ENCODE measurements at regions not wholly inside any gene's neighbourhood (a gene's known extent, or its start where the extent isn't known, plus 50 kb on each side); places are given as distances from the start of the nearest gene placed in this dataset.
"Not testable (repeated sequence)": the region's sequence is repeated elsewhere in the genome, so short reads cannot be mapped to it uniquely, and the experiment has no call there.

DNA sequence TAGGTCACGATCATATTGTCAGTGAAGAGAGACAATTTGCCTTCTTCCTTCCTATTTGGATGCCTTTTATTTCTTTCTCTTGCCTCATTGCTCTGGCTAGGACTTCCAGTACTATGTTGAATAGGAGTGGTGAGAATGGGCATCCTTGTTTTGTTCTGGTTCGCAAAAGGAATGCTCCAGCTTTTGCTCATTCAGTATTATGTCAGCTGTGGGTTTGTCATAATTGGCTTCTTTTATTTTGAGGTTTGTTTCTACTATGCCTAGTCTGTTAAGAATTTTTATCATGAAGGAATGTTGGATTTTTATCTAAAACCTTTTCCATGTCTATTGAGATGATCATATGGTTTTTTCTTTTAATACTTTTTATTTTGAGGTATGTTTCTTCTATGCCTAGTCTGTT, 152.3 kb upstream of the MAD2L1 start:
- POLR2A ChIA-PET, result no interaction called here
- CTCF ChIA-PET, result no interaction called here

DNA sequence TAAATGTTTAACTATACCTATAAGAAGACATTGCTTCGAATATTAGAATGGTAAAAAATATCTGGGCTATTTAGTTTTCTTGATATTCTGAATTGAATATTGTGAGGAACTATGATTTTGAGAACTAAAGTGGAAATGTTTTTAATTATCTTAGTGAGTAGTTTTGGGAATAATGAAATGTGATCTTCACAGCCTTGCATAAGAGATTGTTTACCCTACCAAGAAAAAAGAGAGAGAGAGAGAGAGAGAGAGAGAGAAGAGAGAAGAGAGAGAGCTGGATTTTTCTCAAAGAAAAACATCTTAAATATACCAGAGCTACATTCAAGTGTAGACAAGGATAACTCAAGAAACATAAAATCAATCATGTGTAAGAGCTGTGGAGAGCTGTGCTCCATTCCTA, 148.7 kb upstream of the MAD2L1 start:
- ChIA-PET CTCF (no interaction called here), POLR2A (no interaction called here)

DNA sequence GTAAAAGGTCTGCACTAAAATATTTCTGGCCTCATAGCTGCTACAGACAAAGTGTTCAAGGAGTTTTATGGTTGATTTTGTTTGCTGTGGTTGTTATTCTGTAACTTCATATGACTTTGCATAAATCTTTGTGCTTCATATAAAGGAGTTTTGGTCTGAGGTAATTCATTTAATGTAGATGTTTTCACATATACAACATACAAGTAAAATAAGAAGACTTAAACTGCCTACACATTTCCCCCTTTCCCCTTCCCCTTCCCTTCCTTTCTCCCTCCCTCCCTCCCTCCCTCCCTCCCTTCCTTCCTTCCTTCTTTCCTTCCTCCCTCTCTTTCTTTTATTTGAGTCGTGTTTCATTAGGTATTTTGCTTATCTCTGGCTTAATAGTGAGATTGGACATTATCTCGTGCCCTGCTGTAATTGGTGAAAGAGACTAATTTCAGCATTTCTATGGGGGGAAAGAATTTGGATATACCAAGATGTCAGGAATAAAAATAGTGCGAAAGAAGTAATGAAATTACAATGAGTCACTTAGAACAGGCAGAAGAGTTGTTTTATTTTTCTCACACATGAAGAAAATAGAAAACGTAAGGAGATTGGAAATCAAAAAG, 144.9 kb upstream of the MAD2L1 start:
- ChIA-PET CTCF (no interaction called here), POLR2A (no interaction called here)

DNA sequence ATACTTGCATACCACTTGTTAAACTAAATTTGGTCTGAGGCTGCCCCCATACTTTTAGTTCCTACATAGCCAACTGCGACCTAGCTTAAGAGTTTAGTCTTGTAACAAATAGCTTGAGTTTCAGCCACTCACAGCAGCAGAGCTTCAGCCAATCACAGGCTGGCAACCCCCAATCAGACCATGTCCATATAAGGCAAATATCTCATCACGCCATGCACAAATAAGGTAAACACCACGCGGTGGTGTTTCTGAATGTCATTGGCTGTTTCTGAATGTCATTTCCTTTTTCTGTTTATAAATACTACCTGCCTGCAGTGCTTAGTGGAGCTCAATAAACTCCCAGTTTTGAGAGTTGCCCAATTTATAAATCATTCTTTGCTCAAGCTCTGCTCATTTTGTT, 143.1 kb upstream of the MAD2L1 start:
- ChIA-PET POLR2A (no interaction called here), CTCF (no interaction called here)

DNA sequence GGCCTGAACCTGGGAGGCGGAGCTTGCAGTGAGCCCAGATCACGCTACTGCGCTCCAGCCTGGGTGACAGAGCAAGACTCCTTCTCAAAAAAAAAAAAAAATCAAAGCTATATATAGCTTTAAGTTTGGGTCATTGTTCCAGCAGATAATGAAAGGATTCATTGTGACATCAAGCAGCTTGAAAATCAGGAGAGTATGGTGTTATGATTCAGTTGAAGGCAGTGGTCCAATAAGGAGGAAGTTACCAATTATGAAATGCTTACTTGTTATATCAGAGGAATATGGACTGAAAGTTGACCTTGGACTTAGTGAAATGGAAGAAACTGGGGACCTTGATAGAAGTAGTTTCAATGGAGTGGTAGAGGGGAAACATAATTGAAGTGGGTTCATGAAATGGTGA, 140.4 kb upstream of the MAD2L1 start:
- CTCF ChIA-PET, result no interaction called here

DNA sequence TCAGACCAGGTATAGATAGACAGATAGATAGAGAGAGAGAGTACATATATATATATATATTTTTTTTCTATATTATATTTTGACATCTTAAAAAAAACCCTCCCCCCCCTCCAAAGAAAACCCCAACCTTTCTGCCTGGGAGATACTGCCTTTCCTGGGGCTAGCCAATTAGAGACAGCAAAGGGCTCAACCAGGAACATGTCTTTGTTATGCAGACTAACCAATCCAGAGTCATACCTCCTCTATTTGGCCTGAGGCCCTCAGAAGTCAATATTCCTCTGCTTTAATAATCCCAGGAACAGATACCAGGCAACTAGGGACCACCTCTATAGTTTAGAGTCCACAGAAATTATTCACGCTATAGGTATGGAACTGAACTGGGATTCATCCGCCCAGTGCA, 135.6 kb upstream of the MAD2L1 start:
- POLR2A ChIA-PET, result no interaction called here
- CTCF ChIA-PET, result no interaction called here

More for the DNA sequence above, 140.4 kb upstream of the MAD2L1 start:
- POLR2A ChIA-PET, result no interaction called here

DNA sequence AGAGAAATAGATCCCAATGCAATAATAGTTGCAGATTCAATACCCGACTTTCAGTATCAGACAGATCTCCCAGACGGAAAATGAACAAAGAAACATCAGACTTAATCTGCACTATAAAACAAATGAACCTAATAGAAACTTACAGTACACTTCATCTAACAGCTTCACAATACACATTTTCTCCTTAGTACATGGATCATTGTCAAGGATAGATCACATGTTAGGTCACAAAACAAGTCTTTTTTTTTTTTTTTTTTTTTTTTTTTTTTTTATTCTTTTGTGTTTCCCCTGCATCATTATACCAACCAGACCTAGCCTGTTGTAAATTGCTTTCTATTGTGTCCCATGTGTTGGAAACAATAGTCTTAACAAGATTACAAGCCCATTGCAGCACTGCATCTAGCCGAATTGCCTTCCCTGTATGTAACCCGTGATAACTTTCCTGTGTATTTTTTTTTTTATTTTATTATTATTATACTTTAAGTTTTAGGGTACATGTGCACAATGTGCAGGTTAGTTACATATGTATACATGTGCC, 134.0 kb upstream of the MAD2L1 start:
- CTCF ChIA-PET, POLR2A ChIA-PET: not testable (repeated sequence)

DNA sequence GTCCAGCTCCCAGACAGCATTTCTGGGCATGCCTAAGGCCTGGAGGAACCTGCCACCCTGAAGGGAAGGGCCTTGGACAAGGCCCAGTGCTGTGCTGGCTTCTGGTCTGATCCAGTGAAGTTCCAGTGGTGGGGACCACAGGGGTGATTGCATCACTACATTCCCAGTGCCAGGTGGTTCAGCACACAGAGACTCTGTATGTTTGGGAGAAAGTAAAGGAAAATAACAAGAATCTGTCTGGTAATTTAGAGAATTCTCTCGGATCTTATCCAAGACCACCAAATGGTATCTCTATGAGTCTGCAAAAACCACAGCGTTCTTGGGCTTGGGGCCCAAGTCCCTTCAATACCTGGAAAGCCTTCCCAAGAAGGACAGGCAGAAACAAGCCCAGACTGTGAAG, 131.8 kb upstream of the MAD2L1 start:
- ChIA-PET CTCF (no interaction called here), POLR2A (no interaction called here)

DNA sequence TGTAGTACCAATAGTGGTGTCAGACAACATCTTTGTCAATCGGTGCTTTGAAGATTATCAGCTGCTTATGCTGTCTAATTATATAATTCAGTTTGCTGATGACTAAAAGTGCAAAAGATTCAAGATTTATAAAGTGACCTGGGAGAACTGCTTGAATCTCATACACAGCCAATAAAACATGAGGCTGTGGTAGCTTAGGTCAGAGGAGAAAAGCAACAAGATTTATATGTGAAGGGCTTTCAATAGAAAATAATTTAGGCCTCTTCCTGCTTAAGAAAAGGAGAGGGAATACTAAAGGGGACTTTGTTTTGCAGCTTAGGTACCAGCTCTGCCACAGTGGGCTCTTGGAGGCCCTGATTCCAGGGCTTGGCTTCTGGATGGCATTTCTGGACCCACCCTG, 111.0 kb upstream of the MAD2L1 start:
- CTCF ChIA-PET, result no interaction called here
- POLR2A ChIA-PET, result no interaction called here

DNA sequence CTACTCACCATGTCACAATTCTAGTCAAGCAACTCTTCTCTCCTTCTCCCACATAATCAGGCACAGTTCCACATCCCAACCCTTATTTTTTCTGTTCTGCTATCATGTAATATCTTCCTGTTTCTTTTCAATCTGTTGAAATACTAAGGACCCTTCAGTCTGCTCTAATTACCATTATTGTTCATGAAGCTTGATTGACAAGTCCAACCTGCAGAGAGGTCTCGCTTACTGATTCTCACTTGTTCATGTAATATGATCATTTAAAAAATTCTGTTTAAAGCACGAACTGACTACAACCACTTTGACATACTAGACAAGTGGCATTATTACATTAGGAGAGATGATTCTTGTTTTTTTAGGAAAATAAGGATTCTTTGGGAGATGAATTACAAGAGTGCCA, 108.6 kb upstream of the MAD2L1 start:
- POLR2A ChIA-PET, result no interaction called here

DNA sequence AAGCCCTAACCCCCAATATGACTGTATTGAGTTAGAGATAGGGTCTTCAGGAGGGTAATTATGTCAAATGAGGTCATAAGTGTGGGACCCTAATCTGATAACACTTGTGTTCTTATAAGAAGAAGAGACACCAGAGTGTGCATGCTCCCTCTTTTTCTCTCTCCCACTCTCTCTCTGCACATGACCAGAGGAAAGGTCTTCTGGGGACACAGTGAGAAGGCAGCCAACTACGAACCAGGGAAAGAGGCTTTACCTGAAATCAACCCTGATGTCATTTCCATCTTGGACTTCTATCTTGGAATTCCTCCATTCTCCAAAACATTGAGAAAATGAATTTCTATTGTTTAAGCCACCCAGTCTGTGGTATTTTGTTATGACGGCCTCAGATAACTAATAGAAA, 97.2 kb upstream of the MAD2L1 start:
- ChIA-PET POLR2A (no interaction called here), CTCF (no interaction called here)

More for the DNA sequence above, 108.6 kb upstream of the MAD2L1 start:
- CTCF ChIA-PET, result no interaction called here

DNA sequence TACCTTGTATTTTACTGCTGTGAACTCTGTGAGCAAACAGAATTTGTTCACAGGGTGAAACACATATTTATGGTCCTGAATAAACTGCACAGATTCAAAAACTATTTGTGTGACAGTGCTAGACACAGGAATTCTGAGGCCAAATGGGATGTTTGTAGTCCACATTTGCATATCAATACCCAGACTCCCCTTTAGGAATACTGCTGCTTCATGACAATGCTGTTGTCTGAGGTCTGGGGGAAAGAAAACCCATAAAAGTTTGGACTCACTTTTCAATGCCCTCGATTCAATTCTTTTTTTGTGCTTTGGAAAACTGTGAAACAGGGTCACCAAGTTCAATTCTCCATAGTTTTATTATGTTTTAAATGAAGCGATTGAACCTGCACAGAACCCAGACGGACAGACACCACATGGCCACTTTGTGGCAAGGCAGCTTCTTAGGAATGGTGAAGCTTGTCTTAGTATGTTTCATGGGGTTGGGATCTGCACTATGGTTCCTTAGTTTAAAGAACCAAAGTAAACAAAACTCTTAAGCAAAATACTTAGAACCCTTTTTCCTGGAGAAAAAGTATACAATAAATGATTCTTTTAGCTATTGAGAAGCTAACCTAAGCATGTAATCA, 92.3 kb upstream of the MAD2L1 start:
- CTCF ChIA-PET, result no interaction called here
- POLR2A ChIA-PET, result no interaction called here

DNA sequence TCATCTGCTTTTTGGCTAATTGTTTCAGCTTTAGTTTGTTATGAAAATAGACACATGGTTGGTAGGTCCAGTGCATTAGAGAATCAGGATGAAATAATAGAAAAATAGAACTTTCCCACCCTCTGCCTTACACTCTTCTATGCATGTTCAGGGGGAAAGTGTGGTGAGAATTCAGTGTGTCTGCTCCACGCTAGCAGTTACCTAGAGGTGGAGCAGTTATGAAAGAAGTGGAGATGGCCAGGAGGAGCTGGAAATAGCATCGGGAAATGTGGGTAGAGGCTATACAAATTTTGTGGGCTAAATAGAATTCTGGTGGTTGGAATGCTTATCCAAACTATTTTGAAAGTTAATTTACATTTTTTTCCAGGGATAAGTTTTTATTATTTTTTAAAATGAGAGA, 91.4 kb upstream of the MAD2L1 start:
- POLR2A ChIA-PET, result no interaction called here
- CTCF ChIA-PET, result no interaction called here

DNA sequence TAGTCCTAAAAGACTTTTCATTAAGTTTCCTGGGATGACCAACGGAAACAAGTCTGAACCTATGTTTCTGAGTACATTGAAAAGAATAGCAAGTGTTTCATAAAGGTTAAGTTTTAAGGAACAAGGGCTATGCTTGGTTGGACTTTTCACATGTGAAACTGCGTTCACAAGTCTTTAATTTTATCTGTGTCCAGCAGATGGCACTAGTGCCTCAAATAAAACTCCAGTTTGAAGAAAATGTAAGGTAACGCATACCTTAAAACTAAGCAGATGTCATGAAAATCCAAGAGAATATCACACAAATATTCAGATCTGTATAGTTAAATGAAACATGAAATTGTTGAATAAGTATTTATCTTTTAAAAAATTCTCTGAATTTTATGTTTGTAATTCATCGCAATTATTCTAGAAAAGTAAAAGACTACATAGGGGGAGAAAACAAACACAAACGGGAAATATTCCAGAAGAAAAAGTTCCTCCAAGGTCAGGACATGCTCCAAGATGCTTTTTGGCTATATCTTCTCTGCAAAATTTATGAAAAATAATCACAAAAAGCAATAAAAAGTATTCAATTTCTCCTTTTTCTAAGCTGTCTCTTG, 89.6 kb upstream of the MAD2L1 start:
- POLR2A ChIA-PET, result no interaction called here
- CTCF ChIA-PET, result no interaction called here

DNA sequence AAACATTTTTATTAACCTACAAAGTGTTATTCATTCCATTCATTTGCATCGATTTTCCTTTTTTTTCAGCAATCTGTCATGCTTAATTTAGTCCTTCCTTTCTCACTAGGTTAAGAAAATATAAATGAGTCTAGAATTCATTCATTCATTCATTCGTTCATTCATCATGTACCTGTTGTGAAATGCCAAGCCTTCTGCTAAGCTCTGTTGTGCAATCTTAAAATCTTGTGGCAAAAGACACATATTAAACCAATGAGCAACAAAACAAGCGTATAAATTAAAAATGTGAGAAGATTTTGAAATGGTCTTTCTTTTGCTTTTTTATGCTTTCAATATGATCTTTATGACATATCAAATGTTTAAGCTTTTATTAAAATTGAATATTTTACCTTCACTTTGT, 88.6 kb upstream of the MAD2L1 start:
- POLR2A ChIA-PET, result no interaction called here
- CTCF ChIA-PET, result no interaction called here

DNA sequence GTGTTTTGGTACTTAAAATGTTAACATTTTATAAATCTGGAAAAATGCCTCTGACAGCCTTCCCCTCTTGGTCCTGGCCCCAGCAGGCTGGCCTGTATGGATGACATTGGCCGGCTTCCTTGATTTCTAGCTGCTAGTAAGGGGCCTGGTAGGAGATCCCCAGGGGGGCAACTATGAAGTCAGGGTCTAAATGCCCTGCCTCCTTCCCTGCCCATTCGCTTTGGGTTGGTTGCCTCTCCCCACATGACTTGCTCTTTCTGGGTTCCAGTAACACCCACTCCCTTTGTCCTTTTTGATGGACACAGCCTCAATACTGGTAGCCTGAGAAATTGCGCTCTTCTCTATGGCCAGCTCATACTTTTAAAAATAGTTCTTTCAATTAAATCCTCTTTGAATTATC, 78.0 kb upstream of the MAD2L1 start:
- ChIA-PET CTCF (no interaction called here), POLR2A (no interaction called here)

DNA sequence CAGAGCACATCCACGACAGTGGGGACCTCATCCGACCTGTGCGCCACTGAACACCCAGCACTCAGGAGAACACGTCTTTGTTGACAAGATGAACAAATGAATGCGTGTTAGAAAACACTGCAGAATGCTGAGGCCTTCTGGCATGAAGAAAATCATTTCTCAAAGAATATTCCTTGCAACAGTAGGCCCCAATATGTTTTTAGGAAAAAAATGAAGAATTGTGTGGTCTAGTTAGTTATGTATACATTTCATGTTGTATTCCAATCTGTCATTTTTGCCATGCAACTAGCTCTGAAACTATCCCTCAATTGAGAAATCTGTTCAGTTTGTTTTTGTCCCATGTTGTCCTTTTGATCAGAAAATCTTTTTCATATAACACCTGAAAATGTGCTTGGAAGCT, 77.4 kb upstream of the MAD2L1 start:
- POLR2A ChIA-PET, result no interaction called here
- CTCF ChIA-PET, result no interaction called here

DNA sequence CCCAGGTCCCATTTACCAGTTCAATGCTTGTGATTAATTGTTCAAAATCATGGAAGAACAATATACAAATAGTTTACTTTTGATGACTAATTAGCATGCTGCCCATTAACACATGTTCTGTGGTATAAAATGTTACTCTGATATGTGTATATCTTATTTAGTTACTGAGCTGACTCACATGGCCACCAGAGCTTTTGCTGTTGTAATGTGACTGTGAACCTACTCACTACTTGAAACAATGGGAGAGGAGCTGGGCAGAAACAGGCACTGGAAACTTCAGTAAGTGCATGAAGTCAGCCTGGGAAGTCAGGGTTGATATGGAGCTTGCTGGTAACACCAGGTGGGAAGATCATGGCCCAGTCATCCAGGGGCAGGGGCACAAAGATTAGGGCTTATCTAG, 72.7 kb upstream of the MAD2L1 start:
- CTCF ChIA-PET, result no interaction called here
- POLR2A ChIA-PET, result no interaction called here

DNA sequence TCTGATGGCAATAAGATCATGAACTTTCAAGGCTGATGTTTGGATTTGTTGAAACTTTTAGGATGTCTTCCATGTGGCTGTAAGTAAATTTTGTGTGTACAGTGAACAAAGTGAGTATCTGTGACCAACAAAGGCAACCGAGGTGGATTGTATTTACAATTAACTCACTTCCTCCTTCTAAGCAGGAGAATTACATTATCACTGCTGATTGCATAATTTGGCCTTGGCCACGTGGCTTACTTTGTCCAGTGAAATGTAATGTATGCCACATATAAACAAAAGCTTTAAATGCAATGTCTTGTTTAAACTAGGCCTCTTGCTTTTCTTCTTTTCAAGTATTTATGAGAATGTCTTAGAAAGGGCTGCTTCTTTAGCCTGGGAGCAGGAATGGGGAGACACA, 66.3 kb upstream of the MAD2L1 start:
- ChIA-PET CTCF (no interaction called here), POLR2A (no interaction called here)

DNA sequence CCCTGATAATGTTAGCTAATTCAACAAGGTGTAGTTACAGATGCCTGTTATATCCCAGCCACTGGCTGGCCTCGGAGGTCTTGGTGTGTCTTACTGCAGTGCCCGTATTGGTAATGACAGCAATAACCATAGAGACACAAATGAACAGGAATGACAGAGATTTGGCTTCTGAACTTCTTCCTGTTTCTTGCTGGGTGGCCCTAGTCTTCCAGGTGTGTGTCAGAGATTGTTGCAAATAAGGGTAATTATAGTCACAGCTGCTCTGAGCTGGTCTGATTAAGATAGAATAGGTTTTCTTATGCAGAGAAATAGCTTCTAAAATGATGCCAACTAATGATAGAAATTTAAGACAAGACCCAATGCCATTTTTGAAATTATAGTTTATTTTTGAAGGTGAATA, 64.1 kb upstream of the MAD2L1 start:
- ChIA-PET CTCF (no interaction called here), POLR2A (no interaction called here)

All from activated CD8-positive, alpha-beta memory T cell treated with anti-CD3 and anti-CD28 coated beads for 36 hours (primary cell).